ENCODE measurements at regions not wholly inside any gene's neighbourhood (a gene's known extent, or its start where the extent isn't known, plus 50 kb on each side); places are given as distances from the start of the nearest gene placed in this dataset.

DNA sequence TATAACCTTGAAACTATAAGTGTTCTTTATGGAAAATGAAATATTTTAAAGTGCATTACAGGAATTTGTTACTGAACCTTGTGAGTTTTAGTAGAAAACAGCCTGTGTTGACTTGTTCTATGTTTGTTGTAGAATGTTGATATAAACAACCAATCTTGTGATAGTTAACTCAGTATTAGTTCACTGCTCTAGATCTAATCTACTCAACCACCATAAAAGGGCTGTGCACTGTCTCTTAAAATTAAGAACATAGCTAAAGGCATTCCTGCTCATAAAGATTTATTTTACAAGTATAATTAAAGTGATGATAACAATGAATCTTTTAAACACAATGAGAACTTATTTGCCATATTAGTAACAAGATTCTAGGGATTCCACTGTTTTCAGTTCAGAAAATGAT lies 110.5 kb upstream of the KLF7 start:
- Mint-ChIP-seq H3K27me3 (ENCODE audit: unreplicated experiment) (peaks cover 3% of the 10 kb centered on the region), H3K9me3 (ENCODE audit: unreplicated experiment) (no peaks in the 10 kb centered on the region), H3K4me3 (ENCODE audit: unreplicated experiment) (no peak overlapping the region), H3K27ac (ENCODE audit: unreplicated experiment) (no peak overlapping the region), H3K36me3 (ENCODE audit: low read depth, unreplicated experiment) (no peaks in the 10 kb centered on the region), H3K4me1 (ENCODE audit: unreplicated experiment) (peaks cover 3% of the 10 kb centered on the region)
- no peak for TF ChIP-seq CTCF (IDR thresholded peaks at IDR 0.05; ENCODE audit: unreplicated experiment)
- no peak for DNase-seq (ENCODE audit: low spot score)

- H3K4me1 Mint-ChIP-seq (ENCODE audit: unreplicated experiment): peaks cover 3% of the 10 kb centered on the region
- DNase-seq (ENCODE audit: low spot score): no peak
- H3K9me3 Mint-ChIP-seq (ENCODE audit: unreplicated experiment): no peaks in the 10 kb centered on the region
- no peak overlapping the region for H3K4me3 Mint-ChIP-seq (ENCODE audit: unreplicated experiment)
- no peak for TF ChIP-seq CTCF (IDR thresholded peaks at IDR 0.05; ENCODE audit: unreplicated experiment)
- H3K27me3 Mint-ChIP-seq (ENCODE audit: unreplicated experiment): peaks cover 3% of the 10 kb centered on the region
- H3K27ac Mint-ChIP-seq (ENCODE audit: unreplicated experiment): no peak overlapping the region
- no peaks in the 10 kb centered on the region for H3K36me3 Mint-ChIP-seq (ENCODE audit: low read depth, unreplicated experiment)
Measured at GRCh38 chr2:207276858-207277257, 111.1 kb upstream of the KLF7 start.

DNA sequence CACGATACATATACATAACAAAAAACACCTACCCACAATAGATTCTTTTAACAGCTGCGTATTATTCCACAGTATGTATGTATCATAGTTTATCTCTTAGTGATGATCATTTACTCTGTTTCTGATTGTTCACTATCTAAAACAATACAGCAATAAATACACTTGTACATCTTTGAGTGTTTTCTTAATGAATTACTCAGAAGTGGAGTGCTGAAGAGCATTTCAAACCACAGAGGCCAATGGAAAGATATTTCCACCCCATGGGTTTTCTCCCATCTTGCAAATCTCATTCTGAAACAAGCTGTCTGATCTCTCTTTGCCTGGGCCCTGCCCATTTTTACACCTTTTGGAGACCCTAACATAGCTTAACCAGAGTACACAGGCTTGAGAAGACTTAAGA lies 113.8 kb upstream of the KLF7 start:
- no peaks in the 10 kb centered on the region for H3K36me3 Mint-ChIP-seq (ENCODE audit: low read depth, unreplicated experiment)
- H3K27ac Mint-ChIP-seq (ENCODE audit: unreplicated experiment): no peak overlapping the region
- TF ChIP-seq CTCF (IDR thresholded peaks at IDR 0.05; ENCODE audit: unreplicated experiment): no peak
- H3K4me3 Mint-ChIP-seq (ENCODE audit: unreplicated experiment): no peak overlapping the region
- peaks cover 5% of the 10 kb centered on the region for H3K27me3 Mint-ChIP-seq (ENCODE audit: unreplicated experiment)
- no peaks in the 10 kb centered on the region for H3K9me3 Mint-ChIP-seq (ENCODE audit: unreplicated experiment)
- peaks cover 3% of the 10 kb centered on the region for H3K4me1 Mint-ChIP-seq (ENCODE audit: unreplicated experiment)
- DNase-seq (ENCODE audit: low spot score): no peak

GRCh38 chr2:207281436-207281835 lies 115.7 kb upstream of the KLF7 start:
- Mint-ChIP-seq H3K4me1 (ENCODE audit: unreplicated experiment) (peaks cover 3% of the 10 kb centered on the region), H3K27ac (ENCODE audit: unreplicated experiment) (no peak overlapping the region), H3K36me3 (ENCODE audit: low read depth, unreplicated experiment) (no peaks in the 10 kb centered on the region), H3K9me3 (ENCODE audit: unreplicated experiment) (no peaks in the 10 kb centered on the region), H3K27me3 (ENCODE audit: unreplicated experiment) (peaks cover 3% of the 10 kb centered on the region), H3K4me3 (ENCODE audit: unreplicated experiment) (no peak overlapping the region)
- TF ChIP-seq CTCF (IDR thresholded peaks at IDR 0.05; ENCODE audit: unreplicated experiment): no peak
- DNase-seq (ENCODE audit: low spot score): no peak

DNA sequence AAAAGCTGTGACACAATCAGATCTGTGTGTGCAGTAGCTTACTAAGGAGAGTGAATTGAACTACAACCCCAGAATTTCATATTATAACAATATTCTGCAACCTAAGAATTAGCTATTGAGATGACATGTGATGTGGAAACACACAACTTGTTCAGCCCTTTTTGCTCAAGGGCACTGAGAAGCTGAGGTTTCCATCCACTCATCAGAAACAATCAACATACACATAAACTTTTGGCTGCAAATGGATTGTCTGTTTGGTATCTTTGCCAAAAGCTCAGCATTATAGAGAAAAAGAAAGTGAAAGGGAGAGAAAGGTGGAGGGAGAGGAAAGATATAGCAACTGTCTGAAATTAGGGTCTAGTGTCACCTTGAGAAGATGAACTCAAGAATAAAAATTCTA lies 117.2 kb upstream of the KLF7 start:
- Mint-ChIP-seq H3K4me3 (ENCODE audit: unreplicated experiment) (no peak overlapping the region), H3K9me3 (ENCODE audit: unreplicated experiment) (no peaks in the 10 kb centered on the region), H3K27ac (ENCODE audit: unreplicated experiment) (no peak overlapping the region), H3K36me3 (ENCODE audit: low read depth, unreplicated experiment) (no peaks in the 10 kb centered on the region), H3K27me3 (ENCODE audit: unreplicated experiment) (peaks cover 2% of the 10 kb centered on the region), H3K4me1 (ENCODE audit: unreplicated experiment) (peaks cover 3% of the 10 kb centered on the region)
- TF ChIP-seq CTCF (IDR thresholded peaks at IDR 0.05; ENCODE audit: unreplicated experiment): no peak
- no peak for DNase-seq (ENCODE audit: low spot score)
